ENCODE measurements at regions not wholly inside any gene's neighbourhood (a gene's known extent, or its start where the extent isn't known, plus 50 kb on each side); places are given as distances from the start of the nearest gene placed in this dataset.

GRCh38 chr7:22027475-22027874 is 81.8 kb upstream of the CDCA7L start:
- intact Hi-C loops (cut with micrococcal nuclease): no loop called here
- Mint-ChIP-seq H3K36me3 (ENCODE audit: low read depth) (no peaks in the 10 kb centered on the region), H3K4me1 (no peaks in the 10 kb centered on the region), H3K9me3 (no peaks in the 10 kb centered on the region), H3K27ac (no peak overlapping the region), H3K4me3 (no peak overlapping the region), H3K27me3 (no peaks in the 10 kb centered on the region)
- no peak for DNase-seq

GRCh38 chr7:22025983-22026382 is 80.3 kb upstream of the CDCA7L start:
- H3K9me3 Mint-ChIP-seq: no peaks in the 10 kb centered on the region
- DNase-seq: no peak

GRCh38 chr7:22025075-22025474 is 79.4 kb upstream of the CDCA7L start:
- Mint-ChIP-seq H3K27me3 (peaks cover 4% of the 10 kb centered on the region), H3K4me3 (no peak overlapping the region), H3K9me3 (no peaks in the 10 kb centered on the region), H3K4me1 (no peaks in the 10 kb centered on the region), H3K36me3 (ENCODE audit: low read depth) (no peaks in the 10 kb centered on the region), H3K27ac (no peak overlapping the region)
- intact Hi-C loops (cut with micrococcal nuclease): no loop called here
- no peak for DNase-seq

More at GRCh38 chr7:22025983-22026382, 80.3 kb upstream of the CDCA7L start:
- Mint-ChIP-seq H3K27me3 (peaks cover 4% of the 10 kb centered on the region), H3K4me1 (no peaks in the 10 kb centered on the region), H3K4me3 (no peak overlapping the region), H3K27ac (no peak overlapping the region), H3K36me3 (ENCODE audit: low read depth) (no peaks in the 10 kb centered on the region)
- intact Hi-C loops (cut with micrococcal nuclease): no loop called here

- intact Hi-C loops (cut with micrococcal nuclease): no loop called here
- H3K27me3 Mint-ChIP-seq: peaks cover 13% of the 10 kb centered on the region
- H3K36me3 Mint-ChIP-seq (ENCODE audit: low read depth): no peaks in the 10 kb centered on the region
- H3K4me3 Mint-ChIP-seq: no peak overlapping the region
- no peaks in the 10 kb centered on the region for H3K4me1 Mint-ChIP-seq
- H3K27ac Mint-ChIP-seq: no peak overlapping the region
- H3K9me3 Mint-ChIP-seq: no peaks in the 10 kb centered on the region
- no peak for DNase-seq
Observed at GRCh38 chr7:22019931-22020330, 74.2 kb upstream of the CDCA7L start.

- Mint-ChIP-seq H3K27me3 (peaks cover 12% of the 10 kb centered on the region), H3K9me3 (no peaks in the 10 kb centered on the region), H3K36me3 (ENCODE audit: low read depth) (no peaks in the 10 kb centered on the region), H3K4me3 (no peak overlapping the region), H3K27ac (no peak overlapping the region), H3K4me1 (no peaks in the 10 kb centered on the region)
- intact Hi-C loops (cut with micrococcal nuclease): no loop called here
- no peak for DNase-seq
Observed at GRCh38 chr7:22016507-22016906, 70.8 kb upstream of the CDCA7L start.

GRCh38 chr7:22013711-22014110 is 68.0 kb upstream of the CDCA7L start:
- intact Hi-C loops (cut with micrococcal nuclease): no loop called here
- H3K27ac Mint-ChIP-seq: no peak overlapping the region
- no peaks in the 10 kb centered on the region for H3K9me3 Mint-ChIP-seq
- H3K4me3 Mint-ChIP-seq: no peak overlapping the region
- peaks cover 10% of the 10 kb centered on the region for H3K27me3 Mint-ChIP-seq
- no peaks in the 10 kb centered on the region for H3K36me3 Mint-ChIP-seq (ENCODE audit: low read depth)
- H3K4me1 Mint-ChIP-seq: no peaks in the 10 kb centered on the region
- DNase-seq: no peak

- no peak overlapping the region for H3K4me3 Mint-ChIP-seq
- peaks cover 10% of the 10 kb centered on the region for H3K27me3 Mint-ChIP-seq
- no peak overlapping the region for H3K27ac Mint-ChIP-seq
- intact Hi-C loops (cut with micrococcal nuclease): loop anchor here (10.0 kb wide), 1 partner anchor 1234 kb away; no protein-coding TSS in a partner anchor
- no peaks in the 10 kb centered on the region for H3K4me1 Mint-ChIP-seq
- DNase-seq: no peak
- no peaks in the 10 kb centered on the region for H3K36me3 Mint-ChIP-seq (ENCODE audit: low read depth)
- no peaks in the 10 kb centered on the region for H3K9me3 Mint-ChIP-seq
Observed at GRCh38 chr7:22008683-22009082, 63.0 kb upstream of the CDCA7L start.

- Mint-ChIP-seq H3K27ac (no peak overlapping the region), H3K27me3 (peaks cover 11% of the 10 kb centered on the region), H3K9me3 (no peaks in the 10 kb centered on the region), H3K4me1 (no peaks in the 10 kb centered on the region), H3K4me3 (no peak overlapping the region), H3K36me3 (ENCODE audit: low read depth) (no peaks in the 10 kb centered on the region)
- no peak for DNase-seq
- intact Hi-C loops (cut with micrococcal nuclease): loop anchor here (10.0 kb wide), 1 partner anchor 1233 kb away; no protein-coding TSS in a partner anchor
Observed at GRCh38 chr7:22008087-22008486, 62.4 kb upstream of the CDCA7L start.

- intact Hi-C loops (cut with micrococcal nuclease): loop anchor here (10.0 kb wide), 1 partner anchor 1230 kb away; no protein-coding TSS in a partner anchor
- Mint-ChIP-seq H3K27ac (no peak overlapping the region), H3K27me3 (peaks cover 13% of the 10 kb centered on the region), H3K9me3 (no peaks in the 10 kb centered on the region), H3K36me3 (ENCODE audit: low read depth) (no peaks in the 10 kb centered on the region), H3K4me1 (peaks cover 2% of the 10 kb centered on the region), H3K4me3 (no peak overlapping the region)
- no peak for DNase-seq
Observed at GRCh38 chr7:22005151-22005550, 59.5 kb upstream of the CDCA7L start.

GRCh38 chr7:22002726-22003125 is 57.0 kb upstream of the CDCA7L start:
- Mint-ChIP-seq H3K27ac (no peak overlapping the region), H3K4me1 (peaks cover 2% of the 10 kb centered on the region), H3K27me3 (peaks cover 13% of the 10 kb centered on the region), H3K4me3 (no peak overlapping the region), H3K9me3 (no peaks in the 10 kb centered on the region), H3K36me3 (ENCODE audit: low read depth) (no peaks in the 10 kb centered on the region)
- intact Hi-C loops (cut with micrococcal nuclease): loop anchor here (5.0 to 10.0 kb wide), 4 partner anchors 105 to 1228 kb away; partner anchors contain the start of gene SP4
- DNase-seq: no peak

GRCh38 chr7:22001345-22002004 is 55.8 kb upstream of the CDCA7L start:
- Mint-ChIP-seq H3K27me3 (peaks cover 13% of the 10 kb centered on the region), H3K27ac (no peak overlapping the region), H3K9me3 (no peaks in the 10 kb centered on the region), H3K4me3 (peak overlapping the region; percentile 29), H3K4me1 (peaks cover 2% of the 10 kb centered on the region), H3K36me3 (ENCODE audit: low read depth) (no peaks in the 10 kb centered on the region)
- intact Hi-C loops (cut with micrococcal nuclease): loop anchor here (1.0 to 10.0 kb wide), 6 partner anchors 55 to 1227 kb away; partner anchors contain the start of gene SP4
- DNase-seq: peak; percentile 83

GRCh38 chr7:21999896-22000295 is 54.2 kb upstream of the CDCA7L start:
- intact Hi-C loops (cut with micrococcal nuclease): loop anchor here (2.0 to 10.0 kb wide), 5 partner anchors 53 to 1225 kb away; partner anchors contain the start of gene SP4
- Mint-ChIP-seq H3K4me3 (no peak overlapping the region), H3K27me3 (peaks cover 9% of the 10 kb centered on the region), H3K4me1 (peaks cover 2% of the 10 kb centered on the region), H3K9me3 (no peaks in the 10 kb centered on the region), H3K27ac (no peak overlapping the region), H3K36me3 (ENCODE audit: low read depth) (no peaks in the 10 kb centered on the region)
- no peak for DNase-seq

- H3K27me3 Mint-ChIP-seq: peaks cover 14% of the 10 kb centered on the region
- H3K4me1 Mint-ChIP-seq: peaks cover 2% of the 10 kb centered on the region
- H3K27ac Mint-ChIP-seq: no peak overlapping the region
Observed at GRCh38 chr7:21996641-21997040, 50.9 kb upstream of the CDCA7L start.

More at GRCh38 chr7:21996641-21997040, 50.9 kb upstream of the CDCA7L start:
- intact Hi-C loops (cut with micrococcal nuclease): no loop called here
- Mint-ChIP-seq H3K4me3 (no peak overlapping the region), H3K9me3 (no peaks in the 10 kb centered on the region), H3K36me3 (ENCODE audit: low read depth) (no peaks in the 10 kb centered on the region)
- DNase-seq: no peak

Measured in activated CD4-positive, alpha-beta T cell treated with anti-CD3 and anti-CD28 coated beads, Interleukin-2, amount 10 ng/mL, durations not matched to agents 24 days and 14 days (primary cell).